Activated CD4-positive, alpha-beta T cell treated with anti-CD3 and anti-CD28 coated beads, Interleukin-2, amount 50 U/mL, for 48 hours (primary cell): ENCODE measurements at regions not wholly inside any gene's neighbourhood (a gene's known extent, or its start where the extent isn't known, plus 50 kb on each side); places are given as distances from the start of the nearest gene placed in this dataset.

Source experiments
- DNase-seq, 2 experiments: peaks; one replicate each; pipeline ENCODE4 v3.0.0-alpha.2; 2020

DNA sequence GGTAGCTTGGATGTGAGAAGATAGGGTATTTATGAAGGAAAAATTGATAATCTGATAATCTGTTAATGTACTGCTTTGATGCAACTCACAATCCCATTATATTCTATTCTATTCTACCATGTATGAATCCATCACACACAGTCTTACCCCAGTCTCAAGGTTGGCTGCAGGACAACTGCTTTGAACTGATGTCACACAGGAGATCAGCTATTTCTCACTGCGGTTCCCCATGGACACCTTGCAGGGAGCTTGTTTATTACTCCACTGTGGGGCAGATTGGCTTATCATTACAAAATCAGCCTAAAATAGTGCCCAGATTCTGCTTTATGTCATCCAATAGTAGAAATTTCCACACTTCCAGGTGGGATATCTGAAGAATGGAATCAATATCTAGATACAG is 61.0 kb upstream of the HS3ST5 start:
- no peak for DNase-seq

- DNase-seq, result no peak
Observed at GRCh38 chr6:114398481-114398880, 55.7 kb upstream of the HS3ST5 start.
